HUES6 (cell line): ENCODE measurements at regions not wholly inside any gene's neighbourhood (a gene's known extent, or its start where the extent isn't known, plus 50 kb on each side); places are given as distances from the start of the nearest gene placed in this dataset.
"Not testable (repeated sequence)": the region's sequence is repeated elsewhere in the genome, so short reads cannot be mapped to it uniquely, and the experiment has no call there.

Experiments used
- H3K27ac ChIP-seq: 2 replicates; pipeline ENCODE4 v1.7.0; 2013; ENCODE audit warnings: low read depth, mild to moderate bottlenecking, low read length, inconsistent platforms
- H3K27me3 ChIP-seq: 2 replicates; pipeline ENCODE4 v1.6.1; 2013; ENCODE audit warnings: low read length; ENCODE audit not compliant: control insufficient read depth, insufficient read depth
- H3K36me3 ChIP-seq: 2 replicates; pipeline ENCODE4 v1.6.1; 2013; ENCODE audit warnings: low read length; ENCODE audit not compliant: control insufficient read depth, insufficient read depth
- H3K4me1 ChIP-seq: 2 replicates; pipeline ENCODE4 v1.6.1; 2013; ENCODE audit warnings: low read length; ENCODE audit not compliant: control insufficient read depth, insufficient read depth
- H3K4me3 ChIP-seq: 2 replicates; pipeline ENCODE4 v1.5.1; 2013; ENCODE audit warnings: low read depth, low read length
- H3K9ac ChIP-seq: one replicate; pipeline ENCODE4 v1.6.1; 2013; ENCODE audit warnings: mild to moderate bottlenecking, low read length
- H3K9me3 ChIP-seq: 2 replicates; pipeline ENCODE4 v1.6.1; 2013; ENCODE audit warnings: low read depth, low read length; ENCODE audit not compliant: control insufficient read depth, insufficient read depth

- Histone ChIP-seq H3K4me1 (no peaks in the 10 kb centered on the region), H3K9me3 (no peaks in the 10 kb centered on the region), H3K4me3 (no peak overlapping the region), H3K36me3 (no peaks in the 10 kb centered on the region), H3K27ac (no peak overlapping the region), H3K27me3 (no peaks in the 10 kb centered on the region), H3K9ac (no peak overlapping the region)
These were observed 1186.9 kb downstream of the DSC3 start for GRCh38 chr18:29855637-29856036.

- no peaks in the 10 kb centered on the region for H3K4me1 ChIP-seq
- H3K9ac ChIP-seq: no peak overlapping the region
- H3K27me3 ChIP-seq: no peaks in the 10 kb centered on the region
- no peaks in the 10 kb centered on the region for H3K9me3 ChIP-seq
- H3K27ac ChIP-seq: no peak overlapping the region
- H3K36me3 ChIP-seq: no peaks in the 10 kb centered on the region
- no peak overlapping the region for H3K4me3 ChIP-seq
These were observed 1189.4 kb downstream of the DSC3 start for GRCh38 chr18:29853126-29853525.

GRCh38 chr18:29849144-29849543, 1193.4 kb downstream of the DSC3 start:
- no peaks in the 10 kb centered on the region for H3K9me3 ChIP-seq
- no peaks in the 10 kb centered on the region for H3K27me3 ChIP-seq
- H3K9ac ChIP-seq: no peak overlapping the region
- no peak overlapping the region for H3K4me3 ChIP-seq
- H3K36me3 ChIP-seq: no peaks in the 10 kb centered on the region
- no peaks in the 10 kb centered on the region for H3K4me1 ChIP-seq
- no peak overlapping the region for H3K27ac ChIP-seq

- Histone ChIP-seq H3K36me3 (no peaks in the 10 kb centered on the region), H3K27me3 (no peaks in the 10 kb centered on the region), H3K9ac (no peak overlapping the region), H3K9me3 (peaks cover 3% of the 10 kb centered on the region; the same call in 1 of the 2 replicates), H3K4me3 (no peak overlapping the region), H3K27ac (no peak overlapping the region), H3K4me1 (no peaks in the 10 kb centered on the region)
These were observed 1200.9 kb downstream of the DSC3 start for GRCh38 chr18:29841631-29842030.

GRCh38 chr18:29840089-29840488, 1202.5 kb downstream of the DSC3 start:
- no peaks in the 10 kb centered on the region for H3K36me3 ChIP-seq
- no peaks in the 10 kb centered on the region for H3K27me3 ChIP-seq
- H3K4me1 ChIP-seq: no peaks in the 10 kb centered on the region
- H3K4me3 ChIP-seq: no peak overlapping the region
- H3K27ac ChIP-seq: no peak overlapping the region
- peaks cover 3% of the 10 kb centered on the region; the same call in 1 of the 2 replicates for H3K9me3 ChIP-seq
- H3K9ac ChIP-seq: no peak overlapping the region

GRCh38 chr18:29838961-29839360, 1203.6 kb downstream of the DSC3 start:
- H3K4me1 ChIP-seq, H3K36me3 ChIP-seq, H3K27ac ChIP-seq, H3K4me3 ChIP-seq, H3K9ac ChIP-seq, H3K27me3 ChIP-seq, H3K9me3 ChIP-seq: not testable (repeated sequence)

- H3K4me1 ChIP-seq: no peaks in the 10 kb centered on the region
- H3K36me3 ChIP-seq: no peaks in the 10 kb centered on the region
- H3K27me3 ChIP-seq: no peaks in the 10 kb centered on the region
- peaks cover 3% of the 10 kb centered on the region; the same call in 1 of the 2 replicates for H3K9me3 ChIP-seq
- H3K4me3 ChIP-seq: no peak overlapping the region
- no peak overlapping the region for H3K27ac ChIP-seq
- no peak overlapping the region for H3K9ac ChIP-seq
These were observed 1204.0 kb downstream of the DSC3 start for GRCh38 chr18:29838556-29838955.

- Histone ChIP-seq H3K9ac (no peak overlapping the region), H3K4me1 (no peaks in the 10 kb centered on the region), H3K27ac (no peak overlapping the region), H3K27me3 (no peaks in the 10 kb centered on the region), H3K4me3 (no peak overlapping the region), H3K36me3 (no peaks in the 10 kb centered on the region), H3K9me3 (no peaks in the 10 kb centered on the region)
These were observed 1218.9 kb downstream of the DSC3 start for GRCh38 chr18:29823671-29824070.

GRCh38 chr18:29821544-29821943, 1221.0 kb downstream of the DSC3 start:
- H3K9ac ChIP-seq: no peak overlapping the region
- H3K4me1 ChIP-seq: no peaks in the 10 kb centered on the region
- H3K36me3 ChIP-seq: no peaks in the 10 kb centered on the region
- no peak overlapping the region for H3K27ac ChIP-seq
- H3K4me3 ChIP-seq: no peak overlapping the region
- no peaks in the 10 kb centered on the region for H3K9me3 ChIP-seq
- H3K27me3 ChIP-seq: no peaks in the 10 kb centered on the region

GRCh38 chr18:29811519-29811918, 1231.0 kb downstream of the DSC3 start:
- Histone ChIP-seq H3K4me1 (no peaks in the 10 kb centered on the region), H3K27ac (no peak overlapping the region), H3K9ac (no peak overlapping the region), H3K27me3 (no peaks in the 10 kb centered on the region), H3K4me3 (no peak overlapping the region), H3K36me3 (no peaks in the 10 kb centered on the region), H3K9me3 (no peaks in the 10 kb centered on the region)

- Histone ChIP-seq H3K9ac (no peak overlapping the region), H3K4me1 (no peaks in the 10 kb centered on the region), H3K27me3 (no peaks in the 10 kb centered on the region), H3K36me3 (no peaks in the 10 kb centered on the region), H3K9me3 (no peaks in the 10 kb centered on the region), H3K4me3 (no peak overlapping the region), H3K27ac (no peak overlapping the region)
These were observed 1261.7 kb downstream of the DSC3 start for GRCh38 chr18:29780816-29781215.

GRCh38 chr18:29779096-29779495, 1263.4 kb downstream of the DSC3 start:
- Histone ChIP-seq H3K36me3 (no peaks in the 10 kb centered on the region), H3K4me3 (no peak overlapping the region), H3K27me3 (no peaks in the 10 kb centered on the region), H3K4me1 (no peaks in the 10 kb centered on the region), H3K27ac (no peak overlapping the region), H3K9me3 (no peaks in the 10 kb centered on the region), H3K9ac (no peak overlapping the region)
